Colonic mucosa (tissue), 4 donors: ENCODE measurements at regions not wholly inside any gene's neighbourhood (a gene's known extent, or its start where the extent isn't known, plus 50 kb on each side); places are given as distances from the start of the nearest gene placed in this dataset.

Experiments
- DNase-seq: peaks from one replicate; pipeline ENCODE4 v3.0.0-alpha.2; 2020
- H3K27ac ChIP-seq: fragments of 200-600 bp; one replicate; pipeline ENCODE4 v1.8.0; 2021
- H3K27me3 ChIP-seq: fragments of 200-600 bp; one replicate; pipeline ENCODE4 v1.8.0; 2021
- H3K36me3 ChIP-seq: fragments of 200-600 bp; one replicate; pipeline ENCODE4 v1.8.0; 2021
- H3K4me1 ChIP-seq: fragments of 200-600 bp; one replicate; pipeline ENCODE4 v1.8.0; 2021; ENCODE audit warnings: mild to moderate bottlenecking
- H3K4me3 ChIP-seq: fragments of 200-600 bp; one replicate; pipeline ENCODE4 v1.8.0; 2021
- H3K9ac ChIP-seq, 2 donors: one replicate each; pipeline ENCODE4 v1.7.0; 2013; ENCODE audit warnings: control low read depth in 2 of 2, low read depth in 2 of 2, low read length in 2 of 2
- H3K9me3 ChIP-seq: fragments of 200-600 bp; one replicate; pipeline ENCODE4 v1.8.0; 2021
- CTCF ChIP-seq: fragments of 200-600 bp; IDR thresholded peaks from one replicate; pipeline ENCODE4 v1.8.0; 2022; ENCODE audit warnings: antibody characterized with exemption, mild to moderate bottlenecking
- intact Hi-C: fragments of 100-400 bp; cut with DNase I; formaldehyde crosslinking; loops from one replicate; pipeline ENCODE4 v1.14.1; 2022
- donor health status: healthy.
- donor health status: DM: no; HTN: no; CAD: no.
- donor health status: DM: no; HTN: no; CAD: no.

GRCh38 chr3:146827836-146828235, 222.7 kb upstream of the PLSCR5 start:
- H3K27me3 ChIP-seq = no peaks in the 10 kb centered on the region
- intact Hi-C loops = no loop called here
- H3K36me3 ChIP-seq = no peaks in the 10 kb centered on the region
- H3K27ac ChIP-seq = no peak overlapping the region
- TF ChIP-seq CTCF = no peak
- no peak overlapping the region for H3K4me3 ChIP-seq
- no peak overlapping the region for H3K9ac ChIP-seq
- no peaks in the 10 kb centered on the region for H3K4me1 ChIP-seq
- DNase-seq = no peak
- H3K9me3 ChIP-seq = no peaks in the 10 kb centered on the region

GRCh38 chr3:146823622-146824021, 218.5 kb upstream of the PLSCR5 start:
- Histone ChIP-seq H3K36me3 (no peaks in the 10 kb centered on the region), H3K4me3 (no peak overlapping the region), H3K27ac (no peak overlapping the region), H3K4me1 (no peaks in the 10 kb centered on the region), H3K9ac (no peak overlapping the region), H3K9me3 (no peaks in the 10 kb centered on the region), H3K27me3 (no peaks in the 10 kb centered on the region)
- DNase-seq = no peak
- intact Hi-C loops = no loop called here
- no peak for TF ChIP-seq CTCF

DNA sequence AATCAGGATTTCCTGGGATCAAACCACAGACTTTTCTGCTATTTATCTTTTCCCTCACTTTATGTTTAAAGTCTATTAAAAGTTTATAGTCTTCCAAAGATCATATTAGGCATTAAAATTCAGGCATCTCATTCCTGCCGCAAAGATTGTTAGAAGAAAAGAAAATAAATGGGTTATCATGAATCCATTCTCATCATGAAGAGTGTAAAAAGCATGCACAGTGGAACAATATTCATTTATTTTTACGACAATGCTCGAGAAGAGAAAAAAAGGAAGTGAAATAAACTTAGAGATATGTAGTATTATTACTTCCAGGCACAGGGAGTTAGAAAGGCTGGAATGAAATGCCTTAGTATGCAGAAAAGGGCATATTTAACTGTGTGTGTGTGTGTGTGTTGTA, 213.7 kb upstream of the PLSCR5 start:
- H3K36me3 ChIP-seq = no peaks in the 10 kb centered on the region
- no peak overlapping the region for H3K4me3 ChIP-seq
- intact Hi-C loops = no loop called here
- no peak overlapping the region for H3K9ac ChIP-seq
- no peak overlapping the region for H3K27ac ChIP-seq
- no peaks in the 10 kb centered on the region for H3K4me1 ChIP-seq
- no peaks in the 10 kb centered on the region for H3K27me3 ChIP-seq
- no peak for TF ChIP-seq CTCF
- DNase-seq = no peak
- no peaks in the 10 kb centered on the region for H3K9me3 ChIP-seq

- Histone ChIP-seq H3K27me3 (no peaks in the 10 kb centered on the region), H3K9ac (no peak overlapping the region), H3K27ac (no peak overlapping the region), H3K36me3 (no peaks in the 10 kb centered on the region), H3K9me3 (no peaks in the 10 kb centered on the region), H3K4me3 (no peak overlapping the region), H3K4me1 (no peaks in the 10 kb centered on the region)
- intact Hi-C loops = no loop called here
- DNase-seq = no peak
- TF ChIP-seq CTCF = no peak
Observed at GRCh38 chr3:146818301-146818700, 213.2 kb upstream of the PLSCR5 start.

GRCh38 chr3:146817704-146818103, 212.6 kb upstream of the PLSCR5 start:
- H3K9ac ChIP-seq = no peak overlapping the region
- no peaks in the 10 kb centered on the region for H3K36me3 ChIP-seq
- H3K9me3 ChIP-seq = no peaks in the 10 kb centered on the region
- no peak for TF ChIP-seq CTCF
- no peak for DNase-seq
- no peaks in the 10 kb centered on the region for H3K4me1 ChIP-seq
- no peaks in the 10 kb centered on the region for H3K27me3 ChIP-seq
- intact Hi-C loops = no loop called here
- H3K27ac ChIP-seq = no peak overlapping the region
- H3K4me3 ChIP-seq = no peak overlapping the region
